ENCODE measurements at regions not wholly inside any gene's neighbourhood (a gene's known extent, or its start where the extent isn't known, plus 50 kb on each side); places are given as distances from the start of the nearest gene placed in this dataset.

- H2BK5ac ChIP-seq (ENCODE audit: low read depth, low read length, poor library complexity) = no peak overlapping the region
- no peak overlapping the region for H3K27ac ChIP-seq (ENCODE audit: low read depth, low read length)
- no peak overlapping the region for H3K14ac ChIP-seq (ENCODE audit: low read length)
- no peak overlapping the region for H4K91ac ChIP-seq (ENCODE audit: low read depth, low read length)
- no peak overlapping the region for H3K18ac ChIP-seq (ENCODE audit: low read length)
- H3K4me1 ChIP-seq (ENCODE audit: control insufficient read depth in 1 of 2, insufficient read depth in 2 of 2, low read length in 2 of 2) = no peaks in the 10 kb centered on the region
- no peak overlapping the region for H3K23ac ChIP-seq (ENCODE audit: low read length)
- no peak overlapping the region for H4K12ac ChIP-seq (ENCODE audit: low read depth, low read length)
- no peak overlapping the region for H2AFZ ChIP-seq (ENCODE audit: insufficient read depth, low read length, poor library complexity)
- no peak overlapping the region for H3K9ac ChIP-seq (ENCODE audit: low read length)
- no peaks in the 10 kb centered on the region for H3K36me3 ChIP-seq (ENCODE audit: control insufficient read depth in 1 of 2, insufficient read depth in 2 of 2, low read length in 2 of 2)
- H3K79me2 ChIP-seq (ENCODE audit: control insufficient read depth, insufficient read depth, low read length, poor library complexity) = no peaks in the 10 kb centered on the region
- no peak for DNase-seq
- H3K4me3 ChIP-seq (ENCODE audit: low read depth, low read length) = no peak overlapping the region
- H2AK5ac ChIP-seq (ENCODE audit: low read length) = no peak overlapping the region
- H3K9me3 ChIP-seq (ENCODE audit: insufficient read depth, low read depth, low read length) = peaks cover 2% of the 10 kb centered on the region
- H3K79me1 ChIP-seq (ENCODE audit: low read length) = no peaks in the 10 kb centered on the region
- no peak overlapping the region for H4K8ac ChIP-seq (ENCODE audit: low read depth, low read length)
- no peak overlapping the region for H3K4ac ChIP-seq (ENCODE audit: low read depth, low read length)
- no CpG with 5 or more reads among the region's 7 CpGs for WGBS (ENCODE audit: extremely low coverage, insufficient coverage, insufficient read length)
- no peak overlapping the region for H2BK120ac ChIP-seq (ENCODE audit: insufficient read depth, low read length, poor library complexity)
- no peak overlapping the region for H2BK12ac ChIP-seq (ENCODE audit: low read length)
- no peak overlapping the region for H3K4me2 ChIP-seq (ENCODE audit: low read length)
- H3K27me3 ChIP-seq (ENCODE audit: insufficient read depth, low read length) = no peaks in the 10 kb centered on the region
Measured at GRCh38 chr19:31402529-31403316, 53.5 kb upstream of the TSHZ3 start.

GRCh38 chr19:31406106-31406505 lies 56.9 kb upstream of the TSHZ3 start:
- Histone ChIP-seq H3K9ac (ENCODE audit: low read length) (no peak overlapping the region), H2BK12ac (ENCODE audit: low read length) (no peak overlapping the region), H3K79me1 (ENCODE audit: low read length) (no peaks in the 10 kb centered on the region), H4K12ac (ENCODE audit: low read depth, low read length) (no peak overlapping the region), H2AK5ac (ENCODE audit: low read length) (no peak overlapping the region), H3K36me3 (ENCODE audit: control insufficient read depth in 1 of 2, insufficient read depth in 2 of 2, low read length in 2 of 2) (no peaks in the 10 kb centered on the region), H3K4ac (ENCODE audit: low read depth, low read length) (no peak overlapping the region), H3K27me3 (ENCODE audit: insufficient read depth, low read length) (no peaks in the 10 kb centered on the region), H2BK5ac (ENCODE audit: low read depth, low read length, poor library complexity) (no peak overlapping the region), H3K14ac (ENCODE audit: low read length) (no peak overlapping the region), H4K91ac (ENCODE audit: low read depth, low read length) (no peak overlapping the region), H3K4me2 (ENCODE audit: low read length) (no peak overlapping the region), H3K9me3 (ENCODE audit: insufficient read depth, low read depth, low read length) (no peaks in the 10 kb centered on the region), H3K4me3 (ENCODE audit: low read depth, low read length) (no peak overlapping the region), H3K23ac (ENCODE audit: low read length) (no peak overlapping the region), H2AFZ (ENCODE audit: insufficient read depth, low read length, poor library complexity) (no peak overlapping the region), H2BK120ac (ENCODE audit: insufficient read depth, low read length, poor library complexity) (no peak overlapping the region), H4K8ac (ENCODE audit: low read depth, low read length) (no peak overlapping the region), H3K79me2 (ENCODE audit: control insufficient read depth, insufficient read depth, low read length, poor library complexity) (no peaks in the 10 kb centered on the region), H3K18ac (ENCODE audit: low read length) (no peak overlapping the region), H3K27ac (ENCODE audit: low read depth, low read length) (no peak overlapping the region), H3K4me1 (ENCODE audit: control insufficient read depth in 1 of 2, insufficient read depth in 2 of 2, low read length in 2 of 2) (peaks cover 5 to 6% of the 10 kb centered on the region in 2 experiments)
- no CpG with 5 or more reads among the region's 4 CpGs for WGBS (ENCODE audit: extremely low coverage, insufficient coverage, insufficient read length)
- no peak for DNase-seq

- no peak overlapping the region for H3K14ac ChIP-seq (ENCODE audit: low read length)
- no peaks in the 10 kb centered on the region for H3K36me3 ChIP-seq (ENCODE audit: control insufficient read depth in 1 of 2, insufficient read depth in 2 of 2, low read length in 2 of 2)
- no peak overlapping the region for H4K12ac ChIP-seq (ENCODE audit: low read depth, low read length)
- no peak overlapping the region for H3K4ac ChIP-seq (ENCODE audit: low read depth, low read length)
- H2BK12ac ChIP-seq (ENCODE audit: low read length) = no peak overlapping the region
- H3K27ac ChIP-seq (ENCODE audit: low read depth, low read length) = no peak overlapping the region
- no peak overlapping the region for H3K4me2 ChIP-seq (ENCODE audit: low read length)
- H3K18ac ChIP-seq (ENCODE audit: low read length) = no peak overlapping the region
- H2BK120ac ChIP-seq (ENCODE audit: insufficient read depth, low read length, poor library complexity) = no peak overlapping the region
- no peaks in the 10 kb centered on the region for H3K27me3 ChIP-seq (ENCODE audit: insufficient read depth, low read length)
- H3K79me2 ChIP-seq (ENCODE audit: control insufficient read depth, insufficient read depth, low read length, poor library complexity) = no peaks in the 10 kb centered on the region
- no peak overlapping the region for H3K23ac ChIP-seq (ENCODE audit: low read length)
- H2AK5ac ChIP-seq (ENCODE audit: low read length) = no peak overlapping the region
- H3K79me1 ChIP-seq (ENCODE audit: low read length) = no peaks in the 10 kb centered on the region
- H3K9ac ChIP-seq (ENCODE audit: low read length) = no peak overlapping the region
- peaks cover 5 to 6% of the 10 kb centered on the region in 2 experiments for H3K4me1 ChIP-seq (ENCODE audit: control insufficient read depth in 1 of 2, insufficient read depth in 2 of 2, low read length in 2 of 2)
- H3K9me3 ChIP-seq (ENCODE audit: insufficient read depth, low read depth, low read length) = peaks cover 2% of the 10 kb centered on the region
- no peak overlapping the region for H3K4me3 ChIP-seq (ENCODE audit: low read depth, low read length)
- no CpG with 5 or more reads among the region's 3 CpGs for WGBS (ENCODE audit: extremely low coverage, insufficient coverage, insufficient read length)
- H4K91ac ChIP-seq (ENCODE audit: low read depth, low read length) = no peak overlapping the region
- no peak overlapping the region for H2AFZ ChIP-seq (ENCODE audit: insufficient read depth, low read length, poor library complexity)
- peak; percentile 42 to 71 for DNase-seq
- H2BK5ac ChIP-seq (ENCODE audit: low read depth, low read length, poor library complexity) = no peak overlapping the region
- H4K8ac ChIP-seq (ENCODE audit: low read depth, low read length) = no peak overlapping the region
Measured at GRCh38 chr19:31408460-31409124, 59.4 kb upstream of the TSHZ3 start.

DNA sequence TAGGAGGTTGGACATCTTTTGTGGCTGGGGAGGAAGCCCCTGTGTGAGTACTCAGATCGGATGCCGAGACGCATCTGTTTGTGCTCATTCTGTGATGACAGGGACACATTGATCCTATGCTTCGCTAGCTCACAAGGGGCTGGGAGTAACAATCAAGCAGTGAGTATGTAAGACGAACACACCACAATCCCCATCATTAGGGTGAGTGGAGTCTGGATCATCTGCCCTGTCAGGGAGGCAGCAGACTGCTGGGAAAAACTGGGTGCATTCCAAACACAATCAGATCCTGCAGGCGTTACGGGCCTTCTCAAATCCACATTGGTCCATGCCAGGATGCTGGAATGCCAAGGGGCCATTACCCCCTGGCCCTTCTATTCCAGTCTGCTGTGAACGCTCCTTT lies 64.1 kb upstream of the TSHZ3 start:
- DNase-seq = no peak
- H4K8ac ChIP-seq (ENCODE audit: low read depth, low read length) = no peak overlapping the region
- no CpG with 5 or more reads among the region's 8 CpGs for WGBS (ENCODE audit: extremely low coverage, insufficient coverage, insufficient read length)
- no peak overlapping the region for H3K23ac ChIP-seq (ENCODE audit: low read length)
- no peak overlapping the region for H3K14ac ChIP-seq (ENCODE audit: low read length)
- no peak overlapping the region for H2BK5ac ChIP-seq (ENCODE audit: low read depth, low read length, poor library complexity)
- H3K4me2 ChIP-seq (ENCODE audit: low read length) = no peak overlapping the region
- H2AK5ac ChIP-seq (ENCODE audit: low read length) = no peak overlapping the region
- peaks cover 2% of the 10 kb centered on the region for H3K9me3 ChIP-seq (ENCODE audit: insufficient read depth, low read depth, low read length)
- H3K27me3 ChIP-seq (ENCODE audit: insufficient read depth, low read length) = no peaks in the 10 kb centered on the region
- H3K4me1 ChIP-seq (ENCODE audit: control insufficient read depth in 1 of 2, insufficient read depth in 2 of 2, low read length in 2 of 2) = peaks cover 1 to 4% of the 10 kb centered on the region in 2 experiments
- no peak overlapping the region for H3K18ac ChIP-seq (ENCODE audit: low read length)
- H3K36me3 ChIP-seq (ENCODE audit: control insufficient read depth in 1 of 2, insufficient read depth in 2 of 2, low read length in 2 of 2) = no peaks in the 10 kb centered on the region
- H2BK12ac ChIP-seq (ENCODE audit: low read length) = no peak overlapping the region
- no peaks in the 10 kb centered on the region for H3K79me2 ChIP-seq (ENCODE audit: control insufficient read depth, insufficient read depth, low read length, poor library complexity)
- no peak overlapping the region for H4K91ac ChIP-seq (ENCODE audit: low read depth, low read length)
- H3K4ac ChIP-seq (ENCODE audit: low read depth, low read length) = no peak overlapping the region
- H4K12ac ChIP-seq (ENCODE audit: low read depth, low read length) = no peak overlapping the region
- H2AFZ ChIP-seq (ENCODE audit: insufficient read depth, low read length, poor library complexity) = no peak overlapping the region
- peak overlapping the region; percentile 34 for H3K4me3 ChIP-seq (ENCODE audit: low read depth, low read length)
- no peak overlapping the region for H3K27ac ChIP-seq (ENCODE audit: low read depth, low read length)
- no peak overlapping the region for H3K9ac ChIP-seq (ENCODE audit: low read length)
- no peaks in the 10 kb centered on the region for H3K79me1 ChIP-seq (ENCODE audit: low read length)
- H2BK120ac ChIP-seq (ENCODE audit: insufficient read depth, low read length, poor library complexity) = no peak overlapping the region
